ENCODE measurements at regions not wholly inside any gene's neighbourhood (a gene's known extent, or its start where the extent isn't known, plus 50 kb on each side); places are given as distances from the start of the nearest gene placed in this dataset.

DNA sequence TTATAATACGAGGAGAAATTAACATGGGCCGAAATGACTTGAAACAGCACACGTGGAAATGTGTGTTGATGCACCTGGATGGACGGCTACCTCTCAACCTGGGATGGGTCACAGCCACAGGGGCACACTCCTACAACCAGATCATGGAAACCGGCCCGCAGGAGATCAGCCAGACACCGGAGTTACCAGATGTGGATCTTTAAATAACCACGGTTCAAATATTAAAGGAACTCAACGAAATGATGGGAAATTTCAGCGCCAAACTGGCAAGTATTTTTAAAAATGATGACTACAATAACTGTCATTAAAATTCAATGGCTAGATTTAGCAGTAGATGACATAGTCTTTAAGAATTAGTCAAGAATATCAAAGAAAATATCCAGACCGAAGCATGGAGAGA, 166.9 kb upstream of the GPR12 start:
- Mint-ChIP-seq H3K27ac (no peak overlapping the region), H3K9me3 (no peaks in the 10 kb centered on the region), H3K4me1 (peaks cover 4% of the 10 kb centered on the region), H3K4me3 (no peak overlapping the region), H3K36me3 (ENCODE audit: low read depth) (no peaks in the 10 kb centered on the region), H3K27me3 (peaks cover 22% of the 10 kb centered on the region)
- ChIA-PET POLR2A (no interaction called here), CTCF (interaction anchor here (1.0 to 1.5 kb wide), 2 partner anchors 13 to 52 kb away, joined by 4 read pairs; no protein-coding TSS in a partner anchor)
- DNase-seq: no peak

DNA sequence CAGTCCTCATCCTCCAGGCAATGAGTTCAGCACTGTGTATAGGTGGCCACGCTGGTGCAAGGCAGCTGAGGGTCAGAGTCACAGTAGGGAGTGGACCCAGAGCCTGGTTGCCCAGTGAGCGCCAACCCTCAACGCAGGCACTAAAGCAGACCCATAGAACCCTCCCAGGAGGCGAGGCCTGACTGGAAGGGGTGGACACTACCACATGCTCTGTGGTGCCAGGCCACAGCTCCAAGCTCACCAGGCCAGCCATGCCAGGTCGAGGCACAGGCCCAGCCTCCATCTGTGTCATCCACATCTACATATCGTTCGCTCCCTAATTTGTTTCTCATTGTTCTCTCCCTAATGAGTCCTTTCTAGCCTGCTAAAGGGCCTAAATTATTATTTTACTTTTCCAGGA, 165.8 kb upstream of the GPR12 start:
- Mint-ChIP-seq H3K9me3 (no peaks in the 10 kb centered on the region), H3K27me3 (peaks cover 23% of the 10 kb centered on the region), H3K27ac (no peak overlapping the region), H3K36me3 (ENCODE audit: low read depth) (no peaks in the 10 kb centered on the region), H3K4me1 (peaks cover 4% of the 10 kb centered on the region), H3K4me3 (no peak overlapping the region)
- DNase-seq: no peak
- CTCF ChIA-PET: no interaction called here
- POLR2A ChIA-PET: no interaction called here

DNA sequence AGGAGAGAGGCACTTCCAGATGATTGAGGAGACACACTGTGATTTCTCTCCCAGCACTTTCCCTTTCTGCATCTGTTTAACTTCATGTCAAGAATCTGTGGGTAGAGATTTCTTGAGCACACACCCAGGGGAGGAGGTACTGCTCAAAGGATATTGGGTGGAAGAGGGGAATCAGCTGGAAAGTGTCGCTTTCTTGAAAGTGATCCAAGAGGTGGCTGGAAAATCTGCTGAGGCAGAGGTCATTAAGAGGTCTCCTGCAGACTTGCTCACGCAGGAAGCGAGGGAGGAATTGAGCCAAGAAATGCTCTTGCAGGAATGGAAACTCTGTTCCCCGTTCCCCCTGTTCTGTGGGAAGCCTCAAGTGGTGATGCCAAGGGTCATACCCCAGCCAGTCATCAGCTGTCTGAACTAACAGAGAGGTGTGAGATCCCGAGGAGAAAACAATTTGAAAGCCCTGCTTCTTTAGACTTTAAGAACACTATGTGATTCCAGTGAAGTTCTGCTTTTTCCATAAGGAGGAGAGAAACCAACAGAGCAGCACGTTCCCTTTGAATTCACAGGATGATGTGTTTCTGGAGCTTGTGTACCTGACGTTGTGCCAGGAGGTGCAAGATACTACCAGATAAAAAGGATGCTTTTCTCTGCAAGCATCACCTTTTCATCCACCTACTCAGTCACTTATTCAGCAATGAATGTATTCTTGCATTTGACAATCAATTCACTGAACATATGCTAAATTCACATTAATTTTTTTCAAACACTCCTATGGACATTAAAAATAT, 163.4 kb upstream of the GPR12 start:
- no peaks in the 10 kb centered on the region for H3K36me3 Mint-ChIP-seq (ENCODE audit: low read depth)
- no peak for DNase-seq

DNA sequence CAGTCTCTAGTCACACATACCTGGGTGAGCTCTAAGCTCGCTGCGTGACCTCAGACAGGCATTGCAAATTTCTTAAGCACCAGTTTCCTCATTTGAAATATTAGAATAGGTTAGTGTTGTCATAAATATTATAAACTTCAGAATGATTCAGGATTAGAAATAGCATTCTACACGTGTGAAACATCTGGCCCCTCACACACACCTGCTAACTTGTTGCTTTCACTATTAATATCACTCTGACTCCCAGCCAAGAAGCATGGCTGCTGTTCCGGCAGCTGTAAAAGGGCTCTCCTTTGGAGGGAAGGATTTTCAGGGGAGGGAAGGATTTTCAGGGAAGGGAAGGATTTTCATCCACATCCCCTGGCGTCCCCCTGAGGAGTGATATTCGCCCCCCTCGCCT, 161.3 kb upstream of the GPR12 start:
- POLR2A ChIA-PET: no interaction called here
- no peak overlapping the region for H3K4me3 Mint-ChIP-seq
- CTCF ChIA-PET: no interaction called here
- no peak for DNase-seq
- H3K27me3 Mint-ChIP-seq: peaks cover 27% of the 10 kb centered on the region
- H3K4me1 Mint-ChIP-seq: no peaks in the 10 kb centered on the region
- no peaks in the 10 kb centered on the region for H3K9me3 Mint-ChIP-seq
- H3K27ac Mint-ChIP-seq: no peak overlapping the region
- H3K36me3 Mint-ChIP-seq (ENCODE audit: low read depth): no peaks in the 10 kb centered on the region

More for the DNA sequence above, 163.4 kb upstream of the GPR12 start:
- CTCF ChIA-PET: no interaction called here
- Mint-ChIP-seq H3K27ac (no peak overlapping the region), H3K4me3 (no peak overlapping the region), H3K27me3 (peaks cover 28% of the 10 kb centered on the region), H3K9me3 (no peaks in the 10 kb centered on the region), H3K4me1 (no peaks in the 10 kb centered on the region)
- POLR2A ChIA-PET: no interaction called here

DNA sequence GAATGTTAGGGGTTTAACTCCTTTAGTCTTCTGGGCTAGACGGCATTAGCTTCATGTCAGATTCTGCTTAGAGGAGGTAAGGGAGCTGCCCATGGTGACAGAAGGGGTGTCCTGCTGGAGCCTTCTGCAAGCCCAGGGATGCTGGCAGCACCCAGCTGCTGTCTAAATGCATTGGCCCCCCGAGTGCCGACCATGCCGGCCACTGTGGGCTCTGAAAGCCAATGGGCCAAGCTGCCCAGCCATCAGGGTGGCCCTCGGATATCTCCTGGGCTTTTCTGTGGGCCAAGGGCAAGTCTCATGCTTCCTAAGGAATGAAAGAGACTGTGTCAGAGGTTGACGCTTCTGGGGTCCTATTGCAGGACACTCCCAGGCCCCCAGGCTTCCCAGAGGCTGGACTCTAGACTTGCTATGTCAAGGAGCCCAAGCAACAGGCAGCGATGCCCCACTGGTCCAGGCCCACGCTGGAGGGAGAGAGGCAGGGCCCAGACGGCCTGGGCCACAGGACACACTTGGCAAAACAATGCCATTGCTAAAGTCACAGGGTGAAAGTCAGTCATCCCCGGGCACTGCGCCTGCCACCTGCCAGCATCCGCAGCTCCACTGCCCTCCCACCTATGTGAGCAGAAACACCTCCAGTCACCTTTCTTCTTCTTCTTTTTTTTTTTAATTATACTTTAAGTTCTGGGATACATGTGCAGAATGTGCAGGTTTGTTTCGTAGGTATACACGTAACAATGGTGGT, 160.2 kb upstream of the GPR12 start:
- POLR2A ChIA-PET: no interaction called here
- Mint-ChIP-seq H3K9me3 (no peaks in the 10 kb centered on the region), H3K27ac (no peak overlapping the region), H3K36me3 (ENCODE audit: low read depth) (no peaks in the 10 kb centered on the region), H3K4me1 (no peaks in the 10 kb centered on the region), H3K4me3 (no peak overlapping the region), H3K27me3 (peaks cover 24% of the 10 kb centered on the region)
- DNase-seq: no peak
- CTCF ChIA-PET: interaction anchor here (3.1 kb wide), 1 partner anchor 10 kb away, joined by 14 read pairs; no protein-coding TSS in a partner anchor

DNA sequence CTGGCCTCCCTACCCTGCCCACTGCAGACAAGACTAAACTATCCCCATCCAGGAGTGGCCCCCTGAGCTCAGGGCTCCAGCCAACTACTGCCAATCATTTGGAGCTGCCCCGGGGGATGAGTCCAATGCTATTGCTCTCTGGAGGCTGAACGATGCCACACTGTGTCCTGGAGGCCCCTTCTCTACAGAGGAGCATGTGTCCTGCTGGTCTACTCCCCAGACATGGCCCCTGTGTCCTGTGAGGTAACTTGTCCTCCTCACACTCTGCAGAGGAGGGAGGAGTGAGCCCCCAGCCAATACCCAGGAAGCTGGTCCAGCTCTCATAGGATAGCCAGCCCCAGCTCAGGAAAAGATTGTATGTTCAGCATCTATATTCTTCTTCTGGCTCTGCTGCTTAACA, 159.1 kb upstream of the GPR12 start:
- ChIA-PET POLR2A (no interaction called here), CTCF (interaction anchor here (0.6 to 3.1 kb wide), 2 partner anchors 11 to 1345 kb away, joined by 3 to 14 read pairs; no protein-coding TSS in a partner anchor)
- no peaks in the 10 kb centered on the region for H3K36me3 Mint-ChIP-seq (ENCODE audit: low read depth)
- no peaks in the 10 kb centered on the region for H3K9me3 Mint-ChIP-seq
- peaks cover 20% of the 10 kb centered on the region for H3K27me3 Mint-ChIP-seq
- H3K4me1 Mint-ChIP-seq: peaks cover 4% of the 10 kb centered on the region
- no peak overlapping the region for H3K4me3 Mint-ChIP-seq
- no peak for DNase-seq
- H3K27ac Mint-ChIP-seq: no peak overlapping the region

DNA sequence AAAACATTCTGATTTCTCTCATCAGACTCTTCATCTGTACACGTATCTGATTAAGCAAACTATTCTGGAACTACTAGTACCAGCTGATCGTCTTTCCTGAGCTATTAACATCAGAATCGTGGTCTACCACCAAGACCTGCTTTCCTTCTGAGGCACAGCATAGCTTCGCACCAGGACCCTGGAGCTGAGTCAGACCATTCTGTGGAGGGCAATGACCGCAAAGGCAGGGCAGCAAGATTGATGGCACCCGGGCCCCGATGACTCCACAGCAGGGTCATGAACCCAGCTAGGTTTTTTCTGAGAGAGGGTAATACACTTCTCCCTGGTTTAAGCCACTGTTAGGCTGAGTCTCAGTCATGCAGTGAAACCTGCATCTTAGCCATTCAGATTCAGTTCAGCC, 158.7 kb upstream of the GPR12 start:
- H3K4me1 Mint-ChIP-seq: peaks cover 7% of the 10 kb centered on the region
- no peaks in the 10 kb centered on the region for H3K36me3 Mint-ChIP-seq (ENCODE audit: low read depth)
- DNase-seq: no peak
- POLR2A ChIA-PET: no interaction called here
- peaks cover 22% of the 10 kb centered on the region for H3K27me3 Mint-ChIP-seq
- H3K27ac Mint-ChIP-seq: no peak overlapping the region
- CTCF ChIA-PET: interaction anchor here (3.1 kb wide), 1 partner anchor 11 kb away, joined by 14 read pairs; no protein-coding TSS in a partner anchor
- H3K9me3 Mint-ChIP-seq: no peaks in the 10 kb centered on the region
- H3K4me3 Mint-ChIP-seq: no peak overlapping the region

DNA sequence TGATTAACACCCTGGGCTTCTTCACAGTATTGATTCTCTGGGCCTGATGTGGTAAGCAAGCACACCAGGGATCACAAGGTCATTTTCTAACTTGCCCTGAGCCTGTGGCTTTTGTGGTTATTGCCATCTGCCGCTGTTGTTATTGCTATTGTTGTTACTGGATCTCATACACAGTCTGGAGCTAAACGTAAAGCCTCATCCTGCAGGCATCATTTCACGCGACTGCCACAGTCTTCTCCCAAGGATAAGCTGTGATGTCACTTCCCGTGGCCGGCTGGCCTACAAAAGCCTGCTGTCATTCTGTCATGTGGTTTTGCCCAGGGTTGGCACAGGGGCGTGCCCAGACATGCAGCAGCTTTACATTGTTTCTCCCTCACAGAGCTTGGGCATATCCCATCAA, 154.0 kb upstream of the GPR12 start:
- peak; percentile 34 for DNase-seq
- ChIA-PET POLR2A (interaction anchor here (0.6 kb wide), 1 partner anchor 953 kb away, joined by 3 read pairs; no protein-coding TSS in a partner anchor), CTCF (interaction anchor here (1.7 to 2.3 kb wide), 3 partner anchors 13 to 42 kb away, joined by 4 to 15 read pairs (median 6); no protein-coding TSS in a partner anchor)
- Mint-ChIP-seq H3K4me3 (no peak overlapping the region), H3K27ac (no peak overlapping the region), H3K36me3 (ENCODE audit: low read depth) (no peaks in the 10 kb centered on the region), H3K9me3 (no peaks in the 10 kb centered on the region), H3K4me1 (peaks cover 7% of the 10 kb centered on the region), H3K27me3 (peaks cover 16% of the 10 kb centered on the region)

DNA sequence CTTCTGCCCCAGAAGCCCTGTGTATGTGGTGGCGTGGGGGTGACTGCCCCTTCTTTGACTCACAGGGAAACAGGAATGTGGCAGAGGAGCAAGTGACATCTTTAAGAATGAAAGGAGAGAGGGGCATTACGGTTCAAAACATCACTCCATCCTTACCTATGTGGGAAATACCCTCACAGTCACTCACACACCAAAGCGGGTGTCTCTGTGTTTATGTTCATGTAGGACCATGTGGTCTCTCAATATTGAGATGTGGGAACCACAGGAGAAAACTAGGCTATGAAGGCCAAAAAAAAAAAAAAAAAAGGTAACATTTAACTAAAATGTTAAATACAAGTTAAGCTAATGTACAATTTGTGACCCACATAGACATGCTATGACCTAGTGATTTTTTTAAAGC, 153.6 kb upstream of the GPR12 start:
- CTCF ChIA-PET: interaction anchor here (1.7 to 2.3 kb wide), 3 partner anchors 14 to 41 kb away, joined by 4 to 15 read pairs (median 6); no protein-coding TSS in a partner anchor
- H3K4me3 Mint-ChIP-seq: no peak overlapping the region

DNA sequence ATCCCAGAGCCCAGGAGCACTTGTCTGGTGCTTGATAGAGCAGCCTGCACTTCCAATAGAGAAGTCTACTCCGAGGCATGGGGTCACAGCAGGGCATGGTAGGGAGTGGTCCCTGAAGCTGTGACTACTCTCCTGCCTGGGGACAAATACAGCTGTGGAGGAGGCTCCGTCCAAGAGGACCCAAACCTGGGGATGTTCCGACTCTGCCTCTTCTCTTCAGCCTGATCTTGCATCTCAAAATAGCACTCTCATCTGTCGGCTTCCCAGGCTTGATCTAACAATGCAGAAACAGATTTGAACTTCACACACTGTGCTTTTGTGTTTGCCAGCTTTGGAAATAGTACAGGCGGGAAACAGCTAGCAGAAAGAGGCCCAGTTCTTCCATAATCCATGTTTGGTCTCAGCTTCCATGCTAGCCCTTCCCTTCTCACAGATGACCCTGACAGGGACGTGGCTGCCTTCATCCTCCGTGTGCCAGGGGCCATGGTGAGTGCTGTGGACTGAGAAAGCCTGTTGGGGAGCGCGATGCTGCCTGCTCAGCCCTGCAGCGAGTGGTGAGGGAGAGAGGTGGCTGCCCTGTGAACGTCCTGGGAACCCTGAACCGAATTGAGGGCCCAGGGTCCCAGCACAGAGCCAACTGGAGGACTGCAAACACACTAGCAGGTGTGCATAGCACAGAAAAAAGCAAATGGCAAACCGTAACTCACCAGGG, 150.3 kb upstream of the GPR12 start:
- Mint-ChIP-seq H3K27ac (no peak overlapping the region), H3K4me3 (no peak overlapping the region), H3K36me3 (ENCODE audit: low read depth) (no peaks in the 10 kb centered on the region), H3K4me1 (peaks cover 7% of the 10 kb centered on the region), H3K27me3 (peaks cover 26% of the 10 kb centered on the region), H3K9me3 (no peaks in the 10 kb centered on the region)
- ChIA-PET CTCF (no interaction called here), POLR2A (no interaction called here)
- DNase-seq: no peak

More for the DNA sequence above, 153.6 kb upstream of the GPR12 start:
- Mint-ChIP-seq H3K27me3 (peaks cover 17% of the 10 kb centered on the region), H3K4me1 (peaks cover 7% of the 10 kb centered on the region), H3K27ac (no peak overlapping the region), H3K9me3 (no peaks in the 10 kb centered on the region), H3K36me3 (ENCODE audit: low read depth) (no peaks in the 10 kb centered on the region)
- POLR2A ChIA-PET: interaction anchor here (0.6 kb wide), 1 partner anchor 953 kb away, joined by 3 read pairs; no protein-coding TSS in a partner anchor
- no peak for DNase-seq

DNA sequence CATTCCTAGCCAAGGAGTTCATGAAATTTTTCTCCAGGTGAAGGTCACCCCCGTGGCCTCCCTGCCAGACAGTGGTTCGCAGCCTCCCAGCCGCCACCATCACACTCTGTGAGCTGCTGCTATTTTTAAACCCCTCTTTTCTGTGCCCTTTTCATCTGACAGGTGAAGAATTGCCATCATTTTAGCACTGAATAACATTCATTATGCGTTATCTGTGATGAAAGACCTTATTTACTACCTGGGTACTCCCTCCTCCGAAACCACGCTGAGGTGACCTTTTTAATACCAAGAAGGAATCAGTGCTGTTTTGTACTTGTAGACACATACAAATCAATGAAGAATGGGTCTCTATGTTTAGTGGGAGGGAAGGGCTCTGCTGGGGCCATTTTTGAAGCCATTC, 148.9 kb upstream of the GPR12 start:
- no peaks in the 10 kb centered on the region for H3K36me3 Mint-ChIP-seq (ENCODE audit: low read depth)
- H3K27ac Mint-ChIP-seq: no peak overlapping the region
- peaks cover 23% of the 10 kb centered on the region for H3K27me3 Mint-ChIP-seq
- ChIA-PET CTCF (no interaction called here), POLR2A (no interaction called here)
- H3K9me3 Mint-ChIP-seq: no peaks in the 10 kb centered on the region
- H3K4me1 Mint-ChIP-seq: peaks cover under 1% of the 10 kb centered on the region
- no peak overlapping the region for H3K4me3 Mint-ChIP-seq
- no peak for DNase-seq

DNA sequence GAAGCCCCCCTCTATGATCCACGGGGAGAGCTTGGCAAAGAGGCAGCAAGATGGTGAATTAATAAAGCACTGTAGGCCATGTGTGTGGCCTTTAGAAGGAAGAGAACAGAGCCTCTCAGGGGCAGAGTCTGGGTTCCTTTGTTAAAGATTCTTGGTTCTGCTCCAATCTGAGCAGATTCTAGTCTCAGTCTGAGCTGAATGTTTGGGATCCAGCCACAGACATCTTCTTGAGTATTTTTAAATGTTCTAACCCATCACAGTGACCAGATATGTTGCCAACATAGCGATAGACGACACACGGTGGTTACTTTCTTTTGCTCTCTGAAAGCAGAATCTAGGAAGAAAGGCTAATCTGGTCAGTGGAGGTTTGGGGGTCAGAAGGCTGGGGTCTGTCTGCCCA, 147.5 kb upstream of the GPR12 start:
- Mint-ChIP-seq H3K36me3 (ENCODE audit: low read depth) (no peaks in the 10 kb centered on the region), H3K27ac (no peak overlapping the region), H3K27me3 (peaks cover 26% of the 10 kb centered on the region), H3K9me3 (no peaks in the 10 kb centered on the region), H3K4me3 (no peak overlapping the region), H3K4me1 (no peaks in the 10 kb centered on the region)
- DNase-seq: no peak
- CTCF ChIA-PET: no interaction called here
- POLR2A ChIA-PET: no interaction called here

DNA sequence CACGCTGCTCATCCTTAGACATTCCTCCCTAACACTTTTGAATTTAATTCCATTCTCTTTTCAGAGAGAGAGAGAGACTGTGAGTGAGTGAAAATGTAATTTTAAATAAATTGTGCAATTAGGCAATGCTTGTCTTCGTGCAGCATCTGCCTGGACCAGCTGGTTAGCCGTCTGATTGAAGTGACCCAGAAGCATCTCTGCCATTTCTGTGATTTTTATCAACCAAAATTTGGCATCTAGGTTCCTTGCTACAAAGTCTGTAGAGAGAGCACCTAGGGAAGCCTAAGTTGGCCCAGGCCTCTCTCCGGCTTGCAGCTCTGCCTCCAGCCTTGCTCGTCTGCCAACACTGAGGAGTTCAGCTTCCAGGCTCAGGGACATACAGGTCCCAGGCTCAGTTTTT, 138.6 kb upstream of the GPR12 start:
- no peak overlapping the region for H3K27ac Mint-ChIP-seq
- H3K27me3 Mint-ChIP-seq: peaks cover 11% of the 10 kb centered on the region
- H3K4me3 Mint-ChIP-seq: no peak overlapping the region
- POLR2A ChIA-PET: no interaction called here
- DNase-seq: no peak
- no peaks in the 10 kb centered on the region for H3K9me3 Mint-ChIP-seq
- CTCF ChIA-PET: no interaction called here
- H3K36me3 Mint-ChIP-seq (ENCODE audit: low read depth): no peaks in the 10 kb centered on the region
- H3K4me1 Mint-ChIP-seq: no peaks in the 10 kb centered on the region
